ENCODE measurements at regions not wholly inside any gene's neighbourhood (a gene's known extent, or its start where the extent isn't known, plus 50 kb on each side); places are given as distances from the start of the nearest gene placed in this dataset.

- POLR2A ChIA-PET, result no interaction called here
These were observed 407.1 kb downstream of the SLC4A3 start for GRCh38 chr2:220034426-220035130.

GRCh38 chr2:220036431-220036830, 409.0 kb downstream of the SLC4A3 start:
- Histone ChIP-seq H3K4me1 (ENCODE audit: control insufficient read depth, insufficient read depth, low read length) (no peaks in the 10 kb centered on the region), H3K27ac (ENCODE audit: extremely low read depth, low read depth, low read length) (no peak overlapping the region), H3K4me3 (ENCODE audit: low read depth, low read length) (no peak overlapping the region), H3K9me3 (ENCODE audit: control insufficient read depth, insufficient read depth, low read depth, low read length) (no peaks in the 10 kb centered on the region), H3K36me3 (ENCODE audit: control insufficient read depth in 2 of 2, insufficient read depth in 1 of 2, low read length in 2 of 2) (no peaks in the 10 kb centered on the region)
- ChIA-PET CTCF (interaction anchor here (0.7 kb wide), 1 partner anchor 668 kb away, joined by 3 read pairs; no protein-coding TSS in a partner anchor), POLR2A (no interaction called here)
- no peak for TF ChIP-seq ZNF311 (tag by site-specific recombination; IDR thresholded peaks at IDR 0.05; ENCODE audit: borderline replicate concordance)
- no peak for TF ChIP-seq ZNF302 (tag by site-specific recombination; IDR thresholded peaks at IDR 0.05; ENCODE audit: low read depth)
- no peak for TF ChIP-seq ZNF701 (tag by site-specific recombination; IDR thresholded peaks at IDR 0.05)
- no peak for TF ChIP-seq ZNF157 (tag by site-specific recombination; IDR thresholded peaks at IDR 0.05)
- TF ChIP-seq TRIM28 (IDR thresholded peaks at IDR 0.05; ENCODE audit: borderline replicate concordance, low read length), result no peak
- TF ChIP-seq, protein P1, sequence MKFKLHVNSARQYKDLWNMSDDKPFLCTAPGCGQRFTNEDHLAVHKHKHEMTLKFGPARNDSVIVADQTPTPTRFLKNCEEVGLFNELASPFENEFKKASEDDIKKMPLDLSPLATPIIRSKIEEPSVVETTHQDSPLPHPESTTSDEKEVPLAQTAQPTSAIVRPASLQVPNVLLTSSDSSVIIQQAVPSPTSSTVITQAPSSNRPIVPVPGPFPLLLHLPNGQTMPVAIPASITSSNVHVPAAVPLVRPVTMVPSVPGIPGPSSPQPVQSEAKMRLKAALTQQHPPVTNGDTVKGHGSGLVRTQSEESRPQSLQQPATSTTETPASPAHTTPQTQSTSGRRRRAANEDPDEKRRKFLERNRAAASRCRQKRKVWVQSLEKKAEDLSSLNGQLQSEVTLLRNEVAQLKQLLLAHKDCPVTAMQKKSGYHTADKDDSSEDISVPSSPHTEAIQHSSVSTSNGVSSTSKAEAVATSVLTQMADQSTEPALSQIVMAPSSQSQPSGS (tag by site-specific recombination; IDR thresholded peaks at IDR 0.05; ENCODE audit: low read depth), result no peak

More at GRCh38 chr2:220034426-220035130, 407.1 kb downstream of the SLC4A3 start:
- CTCF ChIA-PET, result interaction anchor here (1.4 kb wide), 1 partner anchor 25 kb away, joined by 3 read pairs; no protein-coding TSS in a partner anchor
- Histone ChIP-seq H3K9me3 (ENCODE audit: control insufficient read depth, insufficient read depth, low read depth, low read length) (no peaks in the 10 kb centered on the region), H3K27ac (ENCODE audit: extremely low read depth, low read depth, low read length) (no peak overlapping the region), H3K4me3 (ENCODE audit: low read depth, low read length) (no peak overlapping the region), H3K4me1 (ENCODE audit: control insufficient read depth, insufficient read depth, low read length) (no peaks in the 10 kb centered on the region), H3K36me3 (ENCODE audit: control insufficient read depth in 2 of 2, insufficient read depth in 1 of 2, low read length in 2 of 2) (no peaks in the 10 kb centered on the region)
- TF ChIP-seq FEZF1 (tag by site-specific recombination; IDR thresholded peaks at IDR 0.05), result no peak
- TF ChIP-seq OSR2 (tag by site-specific recombination; IDR thresholded peaks at IDR 0.05), result no peak
- TF ChIP-seq ZNF394 (tag by site-specific recombination; IDR thresholded peaks at IDR 0.05; ENCODE audit: borderline replicate concordance), result no peak
- TF ChIP-seq ZNF266 (tag by site-specific recombination; IDR thresholded peaks at IDR 0.05; ENCODE audit: low read depth), result no peak
- 0 out of 2 replicates have a peak, but pooled peaks have one; percentile 17 for TF ChIP-seq ZFHX2 (tag by site-specific recombination; conservative IDR thresholded peaks at IDR 0.05)
- TF ChIP-seq ZNF202 (tag by site-specific recombination; IDR thresholded peaks at IDR 0.05; ENCODE audit: borderline replicate concordance), result no peak
- TF ChIP-seq REPIN1 (tag by site-specific recombination; IDR thresholded peaks at IDR 0.05; ENCODE audit: low read depth), result no peak
- no peak for TF ChIP-seq PATZ1 (tag by site-specific recombination; IDR thresholded peaks at IDR 0.05)
- no peak for TF ChIP-seq TRIM28 (IDR thresholded peaks at IDR 0.05; ENCODE audit: borderline replicate concordance, low read length)

DNA sequence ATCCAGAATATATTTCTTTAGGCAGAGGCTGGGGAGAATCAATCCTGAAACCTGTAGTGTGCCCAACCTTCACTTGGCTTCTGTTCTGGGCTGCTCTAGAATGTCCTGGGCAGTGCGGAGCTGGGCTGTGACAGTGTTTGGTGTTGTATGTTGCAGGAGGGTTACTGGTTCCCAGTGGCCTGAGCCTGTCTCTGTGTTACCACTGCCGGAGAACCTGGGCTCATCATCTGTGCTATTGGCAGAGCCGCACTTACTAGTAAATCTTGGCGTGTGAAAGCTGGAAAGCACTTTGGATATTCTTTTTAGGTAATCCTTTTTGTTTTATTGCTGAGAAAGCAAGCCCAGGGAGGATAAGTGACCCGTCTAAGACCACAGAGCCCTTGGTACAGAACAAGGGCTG, 412.9 kb downstream of the SLC4A3 start:
- ChIA-PET POLR2A (no interaction called here), CTCF (no interaction called here)
- no peaks in the 10 kb centered on the region for H3K4me1 ChIP-seq (ENCODE audit: control insufficient read depth, insufficient read depth, low read length)
- no peaks in the 10 kb centered on the region for H3K36me3 ChIP-seq (ENCODE audit: control insufficient read depth in 2 of 2, insufficient read depth in 1 of 2, low read length in 2 of 2)
- TF ChIP-seq ZBTB7A (tag by site-specific recombination; IDR thresholded peaks at IDR 0.05; ENCODE audit: low read depth), result no peak
- no peak for TF ChIP-seq ZEB2 (tag by site-specific recombination; IDR thresholded peaks at IDR 0.05)
- no peak for TF ChIP-seq SP7 (tag by site-specific recombination; IDR thresholded peaks at IDR 0.05)
- TF ChIP-seq KLF9 (tag by site-specific recombination; IDR thresholded peaks at IDR 0.05; ENCODE audit: low read depth), result no peak
- TF ChIP-seq ZNF664 (tag by site-specific recombination; IDR thresholded peaks at IDR 0.05), result no peak
- TF ChIP-seq ZNF366 (tag by site-specific recombination; conservative IDR thresholded peaks at IDR 0.05), result no peak
- H3K27ac ChIP-seq (ENCODE audit: extremely low read depth, low read depth, low read length), result no peak overlapping the region
- H3K4me3 ChIP-seq (ENCODE audit: low read depth, low read length), result no peak overlapping the region
- no peaks in the 10 kb centered on the region for H3K9me3 ChIP-seq (ENCODE audit: control insufficient read depth, insufficient read depth, low read depth, low read length)
